A204.1 (cell line): ENCODE measurements at regions not wholly inside any gene's neighbourhood (a gene's known extent, or its start where the extent isn't known, plus 50 kb on each side); places are given as distances from the start of the nearest gene placed in this dataset.

ENCODE experiments used
- FAIRE-seq: peaks from 2 replicates; lab custom pipeline; 2012; peaks lifted over from hg19 to GRCh38; lab: Jason Lieb, UNC

DNA sequence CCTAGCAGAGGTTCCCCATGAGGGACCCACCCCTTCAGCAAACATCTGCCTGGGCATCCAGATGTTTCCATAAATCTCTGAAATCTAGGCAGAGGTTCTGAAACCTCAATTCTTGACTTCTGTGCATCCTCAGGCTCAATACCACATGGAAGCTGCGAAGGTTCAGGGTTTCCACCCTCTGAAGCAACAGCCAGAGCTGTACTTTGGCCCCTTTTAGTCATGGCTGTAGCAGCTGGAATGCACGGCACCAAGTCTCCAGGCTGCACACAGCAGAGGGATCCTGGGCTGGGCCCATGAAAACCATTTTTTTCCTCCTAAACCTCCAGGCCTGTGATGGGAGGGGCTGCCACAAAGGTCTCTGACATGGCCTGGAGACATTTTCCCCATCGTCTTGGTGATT is 93.0 kb upstream of the FIGN start:
- FAIRE-seq, result no peak

DNA sequence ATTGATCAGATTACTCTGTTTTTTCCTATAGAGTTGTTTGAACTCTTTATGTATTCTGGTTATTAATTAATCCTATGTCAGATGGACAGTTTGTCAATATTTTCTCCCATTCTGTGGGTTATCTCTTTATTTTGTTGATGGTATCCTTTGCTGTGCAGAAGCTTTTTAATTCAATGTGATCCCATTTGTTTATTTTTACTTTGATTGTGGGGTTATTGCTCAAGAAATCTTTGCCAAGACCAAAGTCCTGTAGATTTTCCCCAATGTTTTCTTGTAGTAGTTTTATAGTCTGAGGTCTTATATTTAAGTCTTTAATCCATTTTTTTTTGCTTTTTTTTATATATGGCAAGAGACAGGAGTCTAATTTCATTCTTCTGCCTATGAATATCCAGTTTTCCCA is 86.2 kb upstream of the FIGN start:
- FAIRE-seq, result no peak

DNA sequence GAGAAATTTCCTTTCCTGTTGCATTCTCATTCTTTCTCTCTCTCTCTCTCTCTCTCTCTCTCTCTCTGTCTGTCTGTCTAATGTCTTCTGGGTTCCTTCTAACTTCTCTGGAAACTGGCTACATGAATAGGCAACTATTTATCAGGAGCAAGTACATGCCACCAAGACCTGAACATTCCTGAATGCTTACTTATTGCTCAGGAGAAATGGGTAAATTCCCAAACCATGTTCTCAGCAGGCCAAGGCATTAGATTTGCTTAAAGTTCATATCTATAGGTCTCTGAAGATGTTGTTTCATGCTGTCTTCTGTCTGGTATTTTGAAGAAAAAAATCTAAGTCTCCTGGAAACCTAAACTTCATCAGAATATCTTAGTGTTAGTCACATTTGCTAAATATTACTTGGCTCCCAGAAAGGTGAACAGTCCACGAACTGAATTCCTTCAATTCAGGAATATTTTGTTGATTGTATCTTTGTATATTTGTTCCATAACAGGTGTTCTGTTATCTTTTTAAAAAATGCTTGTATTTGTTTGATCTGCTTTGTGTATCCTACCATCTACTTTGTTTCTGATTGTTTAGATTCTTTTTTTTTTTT is 77.2 kb upstream of the FIGN start:
- no peak for FAIRE-seq

DNA sequence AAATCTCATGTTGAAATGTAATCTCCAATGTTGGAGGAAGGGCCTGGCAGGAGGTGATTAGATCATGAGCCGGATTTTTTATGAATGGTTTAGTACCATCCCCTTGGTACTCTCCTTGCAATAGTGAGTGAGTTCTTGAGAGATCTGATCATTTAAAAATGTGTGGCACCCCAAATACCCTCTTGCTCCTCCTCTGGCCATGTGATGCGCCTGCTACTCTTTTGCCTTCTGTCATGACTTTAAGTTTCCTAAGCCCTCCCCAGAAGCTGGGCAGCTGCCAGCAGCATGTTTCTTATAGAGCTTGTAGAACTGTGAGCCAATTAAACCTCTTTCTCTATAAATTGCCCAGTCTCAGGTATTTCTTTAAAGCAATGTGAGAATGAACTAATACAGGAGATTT is 72.6 kb upstream of the FIGN start:
- FAIRE-seq, result no peak

DNA sequence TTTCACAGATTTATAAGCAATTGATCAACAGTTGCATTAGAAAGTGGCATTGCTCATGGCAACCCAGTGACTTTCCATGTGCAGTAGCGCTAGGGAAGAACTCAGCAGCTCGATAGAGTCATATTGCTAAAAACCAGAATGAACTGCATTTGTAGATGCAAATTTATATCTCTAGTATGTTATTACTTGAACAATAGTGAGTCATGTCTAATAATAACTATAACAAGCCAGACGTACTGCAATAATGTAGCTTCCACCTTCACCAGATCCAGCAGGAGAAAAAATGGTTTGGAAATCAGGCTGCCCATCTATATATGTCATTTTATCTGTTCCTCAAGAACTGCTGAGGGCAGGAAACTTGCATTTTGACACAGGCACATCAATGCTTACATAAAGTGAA is 66.5 kb upstream of the FIGN start:
- FAIRE-seq, result no peak

DNA sequence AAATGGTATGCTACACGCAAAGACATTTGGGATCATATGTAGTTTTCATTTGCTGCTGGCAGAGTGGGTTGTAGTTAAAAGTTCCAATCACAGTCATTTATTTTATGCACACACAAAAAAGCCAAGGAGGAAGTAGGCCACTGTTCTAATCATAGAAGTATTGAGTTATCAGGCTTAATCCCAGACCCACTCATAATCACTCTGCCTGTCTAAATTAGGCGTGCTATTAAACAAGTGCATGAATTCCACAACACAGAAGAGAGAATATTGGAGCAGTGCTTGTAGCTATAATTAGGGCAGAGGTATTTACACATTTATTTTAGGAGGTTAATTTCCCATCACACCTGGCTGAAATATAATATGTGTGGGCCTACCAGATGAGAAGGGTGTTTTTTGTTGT is 65.7 kb upstream of the FIGN start:
- no peak for FAIRE-seq

DNA sequence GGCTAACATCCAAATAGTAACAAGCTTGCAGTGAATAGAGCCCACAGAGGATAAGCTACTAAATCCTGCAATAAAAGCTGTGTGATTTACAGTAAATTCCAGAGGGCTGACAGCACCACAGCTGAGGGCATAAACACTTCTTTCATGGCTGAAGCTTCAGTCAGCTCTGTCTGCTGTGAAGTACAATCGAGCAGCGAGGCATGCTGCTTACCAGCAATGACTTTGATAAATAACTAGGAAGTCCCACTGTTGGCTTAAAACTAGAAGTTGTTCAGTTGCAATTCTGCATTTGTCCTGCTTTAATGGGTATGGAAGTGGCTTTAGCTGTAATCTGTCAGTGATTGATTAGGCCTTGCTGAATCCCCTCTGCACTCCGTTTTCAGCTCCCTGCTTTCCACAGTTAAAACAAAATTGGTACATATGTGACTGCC is 65.2 kb upstream of the FIGN start:
- FAIRE-seq, result no peak

DNA sequence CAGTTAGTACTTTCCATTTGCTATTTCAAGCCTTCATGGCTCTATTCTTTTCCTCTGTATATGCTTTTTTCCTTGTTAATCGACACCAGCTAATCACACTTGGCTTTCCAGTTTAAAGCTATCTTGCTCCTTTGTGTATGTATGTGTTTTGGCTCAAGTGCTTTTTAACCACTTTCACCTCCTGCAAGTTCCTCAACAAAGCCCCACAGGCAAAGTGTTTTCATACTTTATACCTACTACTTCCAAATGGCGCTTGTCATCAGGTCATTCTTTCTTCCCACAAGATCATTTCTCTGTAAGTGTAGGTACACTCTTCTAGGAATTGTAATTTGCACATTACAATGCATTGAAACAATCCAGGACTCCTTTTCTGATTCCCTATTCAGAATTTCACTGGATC is 64.0 kb upstream of the FIGN start:
- FAIRE-seq, result no peak

DNA sequence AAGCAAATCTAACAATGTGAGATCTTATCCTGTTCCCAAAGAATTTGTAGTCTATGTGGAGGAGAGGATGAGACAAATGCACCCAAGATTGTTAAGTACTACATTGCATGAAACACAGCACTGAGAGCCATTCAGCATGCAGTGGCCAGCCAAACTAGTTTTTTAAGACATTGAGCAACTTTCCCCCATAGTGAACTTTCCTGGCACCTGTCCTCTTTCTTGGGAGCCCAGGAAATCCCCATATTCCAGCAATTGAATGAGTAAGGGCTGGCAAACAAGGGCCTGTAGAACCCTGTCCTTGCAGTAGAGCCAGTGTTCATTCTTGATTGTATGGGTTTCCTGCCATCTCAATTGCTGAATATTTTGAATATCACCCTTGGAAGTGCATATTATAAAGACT is 58.8 kb upstream of the FIGN start:
- no peak for FAIRE-seq
